Liver (tissue), 8 donors: ENCODE measurements at regions not wholly inside any gene's neighbourhood (a gene's known extent, or its start where the extent isn't known, plus 50 kb on each side); places are given as distances from the start of the nearest gene placed in this dataset.

Source experiments
- DNase-seq: peaks from one replicate; pipeline ENCODE4 v3.0.0-alpha.2; 2017; ENCODE audit warnings: low spot score
- H3K27ac ChIP-seq, 2 donors: one replicate each; pipeline ENCODE4 v1.7.0; 2013; ENCODE audit warnings: inconsistent platforms in 2 of 2, low read length in 2 of 2, control low read depth in 1 of 2, low read depth in 1 of 2, mild to moderate bottlenecking in 1 of 2
- H3K27me3 ChIP-seq, 4 donors: one replicate each; pipeline versions ENCODE4 v1.6.1 to v1.7.0; 2013; ENCODE audit warnings: low read length in 3 of 4, inconsistent platforms in 1 of 4, mild to moderate bottlenecking in 1 of 4, moderate library complexity in 1 of 4; ENCODE audit not compliant: control insufficient read depth in 4 of 4, insufficient read depth in 4 of 4
- H3K36me3 ChIP-seq, 4 donors: one replicate each; pipeline versions ENCODE4 v1.6.1 to v1.7.0; 2013; ENCODE audit warnings: low read length in 3 of 4, mild to moderate bottlenecking in 3 of 4, low read depth in 1 of 4, moderate library complexity in 1 of 4; ENCODE audit not compliant: control insufficient read depth in 4 of 4, insufficient read depth in 3 of 4
- H3K4me1 ChIP-seq, 4 donors: one replicate each; pipeline versions ENCODE4 v1.6.1 to v1.7.0; 2013; ENCODE audit warnings: low read length in 3 of 4, mild to moderate bottlenecking in 3 of 4, moderate library complexity in 1 of 4; ENCODE audit not compliant: control insufficient read depth in 4 of 4, insufficient read depth in 4 of 4
- H3K4me3 ChIP-seq, 3 donors: one replicate each; pipeline versions ENCODE4 v1.6.1 to v1.7.0; 2013; ENCODE audit warnings: low read length in 3 of 3, control low read depth in 1 of 3, low read depth in 1 of 3, mild to moderate bottlenecking in 1 of 3
- H3K9ac ChIP-seq, 2 donors: one replicate each; pipeline ENCODE4 v1.7.0; 2013; ENCODE audit warnings: low read length in 2 of 2, mild to moderate bottlenecking in 2 of 2, moderate library complexity in 2 of 2, control low read depth in 1 of 2, low read depth in 1 of 2
- H3K9me3 ChIP-seq, 4 donors: one replicate each; pipeline versions ENCODE4 v1.6.1 to v1.7.0; 2013; ENCODE audit warnings: low read length in 3 of 4; ENCODE audit not compliant: control insufficient read depth in 4 of 4
- CTCF ChIP-seq: fragments of 150-350 bp; IDR thresholded peaks from 2 replicates; pipeline ENCODE4 v1.5.1; 2017; ENCODE audit warnings: improper control_type of control experiment, low read depth, low read length; ENCODE audit not compliant: missing input control
- EGR1 ChIP-seq, 2 donors: IDR thresholded peaks; 2 replicates each; pipeline ENCODE4 v1.6.1; 2016 to 2018; ENCODE audit warnings: antibody characterized with exemption in 2 of 2, low read depth in 2 of 2
- FOXA1 ChIP-seq: IDR thresholded peaks from 2 replicates; pipeline ENCODE4 v1.6.1; 2016; ENCODE audit warnings: antibody characterized with exemption
- FOXA2 ChIP-seq: IDR thresholded peaks from 2 replicates; pipeline ENCODE4 v1.6.1; 2016; ENCODE audit warnings: antibody characterized with exemption
- GABPA ChIP-seq, 2 donors: IDR thresholded peaks in 1 of 2; conservative IDR thresholded peaks in 1 of 2; 2 replicates each; pipeline ENCODE4 v1.6.1; 2016; ENCODE audit warnings: antibody characterized with exemption in 2 of 2, mild to moderate bottlenecking in 1 of 2, moderate library complexity in 1 of 2
- HNF4A ChIP-seq, 2 donors: conservative IDR thresholded peaks; 2 replicates each; pipeline ENCODE4 v1.6.1; 2016; ENCODE audit warnings: antibody characterized with exemption in 2 of 2, mild to moderate bottlenecking in 2 of 2
- HNF4G ChIP-seq: IDR thresholded peaks from 2 replicates; pipeline ENCODE4 v1.6.1; 2016; ENCODE audit warnings: antibody characterized with exemption
- JUND ChIP-seq, 2 donors: IDR thresholded peaks; 2 replicates each; pipeline ENCODE4 v1.6.1; 2016; ENCODE audit warnings: antibody characterized with exemption in 2 of 2
- MAX ChIP-seq: IDR thresholded peaks from 2 replicates; pipeline ENCODE4 v1.6.1; 2016; ENCODE audit warnings: antibody characterized with exemption
- NR2F2 ChIP-seq: IDR thresholded peaks from 2 replicates; pipeline ENCODE4 v1.6.1; 2016; ENCODE audit warnings: antibody characterized with exemption
- RAD21 ChIP-seq, 2 donors: IDR thresholded peaks; 2 replicates each; pipeline ENCODE4 v1.6.1; 2016; ENCODE audit warnings: antibody characterized with exemption in 2 of 2, mild to moderate bottlenecking in 2 of 2
- REST ChIP-seq: IDR thresholded peaks from 2 replicates; pipeline ENCODE4 v1.6.1; 2016; ENCODE audit warnings: antibody characterized with exemption, mild to moderate bottlenecking
- RXRA ChIP-seq, 2 donors: IDR thresholded peaks; 2 replicates each; pipeline ENCODE4 v1.6.1; 2017 to 2018; ENCODE audit warnings: antibody characterized with exemption in 2 of 2, mild to moderate bottlenecking in 1 of 2
- SP1 ChIP-seq: IDR thresholded peaks from 2 replicates; pipeline ENCODE4 v1.6.1; 2018; ENCODE audit warnings: antibody characterized with exemption, mild to moderate bottlenecking
- TAF1 ChIP-seq: conservative IDR thresholded peaks from 2 replicates; pipeline ENCODE4 v1.6.1; 2016; ENCODE audit warnings: antibody characterized with exemption, mild to moderate bottlenecking
- YY1 ChIP-seq: IDR thresholded peaks from 2 replicates; pipeline ENCODE4 v1.6.1; 2016; ENCODE audit warnings: antibody characterized with exemption, mild to moderate bottlenecking
- ZBTB33 ChIP-seq: IDR thresholded peaks from 2 replicates; pipeline ENCODE4 v1.6.1; 2016; ENCODE audit warnings: antibody characterized with exemption
- WGBS: extraction: QIAGEN DNeasy Blood & Tissue Kit; methylation state at CpG from one replicate; pipeline ENCODE4 v1.1.7; 2013; 5-methylcytosine and 5-hydroxymethylcytosine counted together
- donor health status: healthy.
- donor health status: healthy.
- donor health status: healthy.
- donor health status: healthy.
- donor health status: healthy.

- Histone ChIP-seq H3K27me3 (no peaks in the 10 kb centered on the region), H3K9me3 (no peaks in the 10 kb centered on the region), H3K9ac (no peak overlapping the region), H3K27ac (no peak overlapping the region), H3K4me1 (no peaks in the 10 kb centered on the region), H3K4me3 (no peak overlapping the region), H3K36me3 (no peaks in the 10 kb centered on the region)
- 75% methylated on average over 3 of the region's 3 CpGs for WGBS
- TF ChIP-seq TAF1 (no peak), JUND (IDR thresholded peaks at IDR 0.05) (no peak), RAD21 (IDR thresholded peaks at IDR 0.05) (no peak), FOXA2 (no peak), FOXA1 (no peak), MAX (no peak), SP1 (no peak), ZBTB33 (no peak), REST (no peak), NR2F2 (no peak), EGR1 (IDR thresholded peaks at IDR 0.05; ENCODE audit: low read depth in 2 of 2) (no peak), HNF4G (no peak), GABPA (IDR thresholded peaks at IDR 0.05 in 1 of 2, conservative IDR thresholded peaks at IDR 0.05 in 1 of 2) (no peak), RXRA (IDR thresholded peaks at IDR 0.05) (no peak), HNF4A (conservative IDR thresholded peaks at IDR 0.05) (no peak), YY1 (no peak), CTCF (no peak)
- no peak for DNase-seq
Observed at GRCh38 chr11:121755906-121756305, 303.1 kb upstream of the SORL1-AS1 start.

GRCh38 chr11:121755191-121755590 lies 302.4 kb upstream of the SORL1-AS1 start:
- H3K9ac ChIP-seq, result no peak overlapping the region
- no peak overlapping the region for H3K27ac ChIP-seq
- H3K4me3 ChIP-seq, result no peak overlapping the region
- 83% methylated on average over 2 of the region's 2 CpGs for WGBS
- no peaks in the 10 kb centered on the region for H3K27me3 ChIP-seq
- no peaks in the 10 kb centered on the region for H3K36me3 ChIP-seq
- TF ChIP-seq CTCF, result no peak
- no peak for TF ChIP-seq JUND (IDR thresholded peaks at IDR 0.05)
- no peak for TF ChIP-seq HNF4G
- no peak for TF ChIP-seq TAF1
- no peak for DNase-seq
- H3K4me1 ChIP-seq, result no peaks in the 10 kb centered on the region
- no peaks in the 10 kb centered on the region for H3K9me3 ChIP-seq
